CD4-positive, CD25-positive, alpha-beta regulatory T cell (primary cell): ENCODE measurements at regions not wholly inside any gene's neighbourhood (a gene's known extent, or its start where the extent isn't known, plus 50 kb on each side); places are given as distances from the start of the nearest gene placed in this dataset.

ENCODE experiments used
- ATAC-seq, 2 donors: fragments of 150-1000 bp; cut with Tn5 transposase; one replicate each; pipeline ENCODE4 v1.10.0; 2021; ENCODE audit warnings: low read depth in 2 of 2, moderate number of reproducible peaks in 2 of 2, moderate library complexity in 1 of 2
- DNase-seq, 3 donors: peaks; one replicate each; pipeline versions ENCODE4 v3.0.0 to v3.0.0-alpha.2; 2012 to 2022; ENCODE audit warnings: mixed read lengths in 1 of 3
- H3K27ac ChIP-seq: one replicate; pipeline ENCODE4 v1.7.0; 2013; ENCODE audit warnings: mild to moderate bottlenecking, low read length; ENCODE audit not compliant: insufficient read depth, poor library complexity, severe bottlenecking
- H3K27me3 ChIP-seq: one replicate; pipeline ENCODE4 v1.7.0; 2013; ENCODE audit warnings: low read length; ENCODE audit not compliant: control insufficient read depth, insufficient read depth
- H3K36me3 ChIP-seq: one replicate; pipeline ENCODE4 v1.7.0; 2013; ENCODE audit warnings: mild to moderate bottlenecking, low read length, moderate library complexity; ENCODE audit not compliant: control insufficient read depth, insufficient read depth
- H3K4me1 ChIP-seq: 2 replicates; pipeline ENCODE4 v1.7.0; 2013; ENCODE audit warnings: mild to moderate bottlenecking, low read length; ENCODE audit not compliant: insufficient read depth, control insufficient read depth, poor library complexity, severe bottlenecking
- H3K4me3 ChIP-seq: one replicate; pipeline ENCODE4 v1.7.0; 2013; ENCODE audit warnings: low read depth, mild to moderate bottlenecking, low read length, moderate library complexity
- H3K9me3 ChIP-seq, 2 experiments: 1 replicate in 1 of 2; 2 replicates in 1 of 2; pipeline ENCODE4 v1.7.0; 2013; ENCODE audit warnings: low read length in 2 of 2, mild to moderate bottlenecking in 1 of 2, moderate library complexity in 1 of 2; ENCODE audit not compliant: control insufficient read depth in 2 of 2
- H3K27ac Mint-ChIP-seq, 3 donors: one replicate each; pipeline ENCODE4 v1.8.0; 2020 to 2022; ENCODE audit warnings: mild to moderate bottlenecking in 3 of 3, mixed read lengths in 3 of 3, moderate library complexity in 2 of 3
- H3K27me3 Mint-ChIP-seq: one replicate; pipeline ENCODE4 v1.8.0; 2022; ENCODE audit warnings: mild to moderate bottlenecking, mixed read lengths
- H3K36me3 Mint-ChIP-seq: one replicate; pipeline ENCODE4 v1.8.0; 2020; ENCODE audit warnings: mixed read lengths
- H3K4me1 Mint-ChIP-seq, 4 donors: one replicate each; pipeline ENCODE4 v1.8.0; 2020 to 2022; ENCODE audit warnings: mixed read lengths in 4 of 4, mild to moderate bottlenecking in 1 of 4
- H3K4me3 Mint-ChIP-seq, 4 donors: one replicate each; pipeline ENCODE4 v1.8.0; 2020 to 2022; ENCODE audit warnings: mild to moderate bottlenecking in 4 of 4, mixed read lengths in 4 of 4, moderate library complexity in 3 of 4
- H3K9me3 Mint-ChIP-seq, 7 donors: one replicate each; pipeline ENCODE4 v1.8.0; 2020 to 2022; ENCODE audit warnings: mixed read lengths in 7 of 7, mild to moderate bottlenecking in 3 of 7, moderate library complexity in 2 of 7

GRCh38 chr17:55577687-55578086 lies 66.4 kb upstream of the SMIM36 start:
- Mint-ChIP-seq H3K9me3 (no peaks in the 10 kb centered on the region), H3K27ac (no peak overlapping the region), H3K4me1 (peaks cover 0 to 12% (median 5%) of the 10 kb centered on the region in 4 donors), H3K36me3 (no peaks in the 10 kb centered on the region), H3K27me3 (no peaks in the 10 kb centered on the region), H3K4me3 (peak overlapping the region in 1 of 4 donors; percentile 46)
- Histone ChIP-seq H3K36me3 (no peaks in the 10 kb centered on the region), H3K27ac (no peak overlapping the region), H3K27me3 (no peaks in the 10 kb centered on the region), H3K4me1 (peaks cover 13% of the 10 kb centered on the region), H3K4me3 (peak overlapping the region; percentile 73), H3K9me3 (no peaks in the 10 kb centered on the region)
- DNase-seq (peak in 1 of 3 donors; percentile 7), ATAC-seq (peak; percentile 38 to 52)

GRCh38 chr17:55576996-55577586 lies 65.8 kb upstream of the SMIM36 start:
- no peaks in the 10 kb centered on the region for H3K27me3 ChIP-seq
- H3K9me3 ChIP-seq: no peaks in the 10 kb centered on the region
- no peak overlapping the region for H3K27ac Mint-ChIP-seq
- peak in 2 of 3 donors; percentile 13 to 51 for DNase-seq
- no peak overlapping the region for H3K4me3 Mint-ChIP-seq
- no peaks in the 10 kb centered on the region for H3K9me3 Mint-ChIP-seq
- H3K4me3 ChIP-seq: peak overlapping the region; percentile 73
- peak; percentile 55 to 61 for ATAC-seq
- H3K36me3 Mint-ChIP-seq: no peaks in the 10 kb centered on the region
- H3K36me3 ChIP-seq: no peaks in the 10 kb centered on the region
- H3K4me1 ChIP-seq: peaks cover 13% of the 10 kb centered on the region
- peaks cover 0 to 12% (median 5%) of the 10 kb centered on the region in 4 donors for H3K4me1 Mint-ChIP-seq
- H3K27ac ChIP-seq: peak overlapping the region; percentile 30
- no peaks in the 10 kb centered on the region for H3K27me3 Mint-ChIP-seq

GRCh38 chr17:55576237-55576995 lies 65.2 kb upstream of the SMIM36 start:
- Mint-ChIP-seq H3K27me3 (no peaks in the 10 kb centered on the region), H3K27ac (no peak overlapping the region), H3K4me3 (no peak overlapping the region), H3K36me3 (no peaks in the 10 kb centered on the region), H3K9me3 (no peaks in the 10 kb centered on the region), H3K4me1 (peaks cover 0 to 12% (median 5%) of the 10 kb centered on the region in 4 donors)
- H3K4me3 ChIP-seq: peak overlapping the region; percentile 73
- no peaks in the 10 kb centered on the region for H3K9me3 ChIP-seq
- ATAC-seq: no peak
- H3K4me1 ChIP-seq: peaks cover 13% of the 10 kb centered on the region
- no peaks in the 10 kb centered on the region for H3K36me3 ChIP-seq
- H3K27ac ChIP-seq: no peak overlapping the region
- H3K27me3 ChIP-seq: no peaks in the 10 kb centered on the region
- peak in 1 of 3 donors; percentile 0 for DNase-seq

GRCh38 chr17:55575058-55575636 lies 63.9 kb upstream of the SMIM36 start:
- no peak for ATAC-seq
- Mint-ChIP-seq H3K4me3 (no peak overlapping the region), H3K9me3 (no peaks in the 10 kb centered on the region), H3K36me3 (no peaks in the 10 kb centered on the region), H3K27me3 (peaks cover 6% of the 10 kb centered on the region), H3K4me1 (peaks cover 0 to 5% (median 1%) of the 10 kb centered on the region in 4 donors), H3K27ac (no peak overlapping the region)
- Histone ChIP-seq H3K9me3 (no peaks in the 10 kb centered on the region), H3K27ac (no peak overlapping the region), H3K36me3 (no peaks in the 10 kb centered on the region), H3K27me3 (no peaks in the 10 kb centered on the region), H3K4me1 (peaks cover 7% of the 10 kb centered on the region), H3K4me3 (no peak overlapping the region)
- DNase-seq: no peak

- no peaks in the 10 kb centered on the region for H3K36me3 Mint-ChIP-seq
- no peak overlapping the region for H3K4me3 Mint-ChIP-seq
- Histone ChIP-seq H3K27ac (no peak overlapping the region), H3K4me1 (peaks cover 7% of the 10 kb centered on the region), H3K9me3 (no peaks in the 10 kb centered on the region), H3K4me3 (no peak overlapping the region), H3K36me3 (no peaks in the 10 kb centered on the region), H3K27me3 (no peaks in the 10 kb centered on the region)
- no peak for DNase-seq
- no peak overlapping the region for H3K27ac Mint-ChIP-seq
- H3K4me1 Mint-ChIP-seq: no peaks in the 10 kb centered on the region
- no peaks in the 10 kb centered on the region for H3K9me3 Mint-ChIP-seq
- peaks cover 6% of the 10 kb centered on the region for H3K27me3 Mint-ChIP-seq
- ATAC-seq: no peak
Observed at GRCh38 chr17:55572599-55572998, 61.3 kb upstream of the SMIM36 start.

- H3K4me1 ChIP-seq: peaks cover 7% of the 10 kb centered on the region
- H3K9me3 ChIP-seq: no peaks in the 10 kb centered on the region
- Mint-ChIP-seq H3K4me1 (no peaks in the 10 kb centered on the region), H3K9me3 (no peaks in the 10 kb centered on the region), H3K27me3 (peaks cover 6% of the 10 kb centered on the region), H3K27ac (no peak overlapping the region), H3K36me3 (no peaks in the 10 kb centered on the region), H3K4me3 (no peak overlapping the region)
- H3K36me3 ChIP-seq: no peaks in the 10 kb centered on the region
- ATAC-seq: no peak
- DNase-seq: no peak
- H3K4me3 ChIP-seq: no peak overlapping the region
- peaks cover 1% of the 10 kb centered on the region for H3K27me3 ChIP-seq
- H3K27ac ChIP-seq: no peak overlapping the region
Observed at GRCh38 chr17:55572139-55572538, 60.9 kb upstream of the SMIM36 start.

- H3K36me3 Mint-ChIP-seq: no peaks in the 10 kb centered on the region
- Histone ChIP-seq H3K4me1 (no peaks in the 10 kb centered on the region), H3K36me3 (no peaks in the 10 kb centered on the region), H3K4me3 (no peak overlapping the region), H3K27ac (no peak overlapping the region), H3K9me3 (no peaks in the 10 kb centered on the region), H3K27me3 (peaks cover 4% of the 10 kb centered on the region)
- DNase-seq: no peak
- ATAC-seq: no peak
- H3K27me3 Mint-ChIP-seq: peaks cover 6% of the 10 kb centered on the region
- no peaks in the 10 kb centered on the region for H3K4me1 Mint-ChIP-seq
- H3K9me3 Mint-ChIP-seq: no peaks in the 10 kb centered on the region
- H3K27ac Mint-ChIP-seq: no peak overlapping the region
- no peak overlapping the region for H3K4me3 Mint-ChIP-seq
Observed at GRCh38 chr17:55571095-55571494, 59.8 kb upstream of the SMIM36 start.
